ENCODE measurements at regions not wholly inside any gene's neighbourhood (a gene's known extent, or its start where the extent isn't known, plus 50 kb on each side); places are given as distances from the start of the nearest gene placed in this dataset.

- no peak for TF ChIP-seq CTCF (IDR thresholded peaks at IDR 0.05; ENCODE audit: low read depth, low read length)
- H3K4me3 ChIP-seq (ENCODE audit: low read depth, low read length): no peak overlapping the region
Observed at GRCh38 chr7:54879776-54880175, 120.8 kb upstream of the SEC61G start.

GRCh38 chr7:54880326-54880989 lies 121.4 kb upstream of the SEC61G start:
- no peak overlapping the region for H3K4me3 ChIP-seq (ENCODE audit: low read depth, low read length)
- no peak for TF ChIP-seq CTCF (IDR thresholded peaks at IDR 0.05; ENCODE audit: low read depth, low read length)

GRCh38 chr7:54881816-54882520 lies 123.0 kb upstream of the SEC61G start:
- no peak overlapping the region for H3K4me3 ChIP-seq (ENCODE audit: low read depth, low read length)
- no peak for TF ChIP-seq CTCF (IDR thresholded peaks at IDR 0.05; ENCODE audit: low read depth, low read length)

GRCh38 chr7:54882694-54883093 lies 123.7 kb upstream of the SEC61G start:
- no peak overlapping the region for H3K4me3 ChIP-seq (ENCODE audit: low read depth, low read length)
- no peak for TF ChIP-seq CTCF (IDR thresholded peaks at IDR 0.05; ENCODE audit: low read depth, low read length)

- no peak for TF ChIP-seq CTCF (IDR thresholded peaks at IDR 0.05; ENCODE audit: low read depth, low read length)
- no peak overlapping the region for H3K4me3 ChIP-seq (ENCODE audit: low read depth, low read length)
Observed at GRCh38 chr7:54883576-54883975, 124.6 kb upstream of the SEC61G start.

- H3K4me3 ChIP-seq (ENCODE audit: low read depth, low read length): no peak overlapping the region
Observed at GRCh38 chr7:54885285-54885684, 126.3 kb upstream of the SEC61G start.

More at GRCh38 chr7:54885285-54885684, 126.3 kb upstream of the SEC61G start:
- no peak for TF ChIP-seq CTCF (IDR thresholded peaks at IDR 0.05; ENCODE audit: low read depth, low read length)
